GM23248 (cell line): ENCODE measurements at regions not wholly inside any gene's neighbourhood (a gene's known extent, or its start where the extent isn't known, plus 50 kb on each side); places are given as distances from the start of the nearest gene placed in this dataset.

Source experiments
- DNase-seq: peaks from one replicate; pipeline ENCODE4 v3.0.0-alpha.2; 2015
- H2AFZ ChIP-seq: fragments of 200-600 bp; sonication (generic); 2 replicates; pipeline ENCODE4 v1.6.1; 2016; ENCODE audit warnings: antibody characterized with exemption
- H3F3A ChIP-seq: fragments of 200-600 bp; sonication (generic); 2 replicates; pipeline ENCODE4 v1.6.1; 2016; ENCODE audit warnings: mild to moderate bottlenecking, antibody characterized with exemption, mixed run types; ENCODE audit not compliant: insufficient read depth
- H3K27ac ChIP-seq: fragments of 200-600 bp; sonication (generic); 2 replicates; pipeline ENCODE4 v1.5.1; 2016; ENCODE audit warnings: mild to moderate bottlenecking
- H3K27me3 ChIP-seq: fragments of 200-600 bp; sonication (generic); replicated peaks from 2 replicates; pipeline ENCODE4 v1.6.1; 2016; ENCODE audit warnings: mild to moderate bottlenecking; ENCODE audit not compliant: insufficient read depth
- H3K36me3 ChIP-seq: fragments of 200-600 bp; sonication (generic); 2 replicates; pipeline ENCODE4 v1.6.1; 2016; ENCODE audit warnings: low read depth, mild to moderate bottlenecking
- H3K4me1 ChIP-seq: fragments of 200-600 bp; sonication (generic); 2 replicates; pipeline ENCODE4 v1.6.1; 2016; ENCODE audit warnings: mild to moderate bottlenecking; ENCODE audit not compliant: insufficient read depth
- H3K4me2 ChIP-seq: fragments of 200-600 bp; sonication (generic); one replicate; pipeline ENCODE4 v1.6.1; 2016; ENCODE audit warnings: mild to moderate bottlenecking; ENCODE audit not compliant: unreplicated experiment
- H3K4me3 ChIP-seq: fragments of 200-600 bp; sonication (generic); 2 replicates; pipeline ENCODE4 v1.5.1; 2016; ENCODE audit warnings: mild to moderate bottlenecking
- H3K79me2 ChIP-seq: fragments of 200-600 bp; sonication (generic); 2 replicates; pipeline ENCODE4 v1.6.1; 2016; ENCODE audit warnings: mild to moderate bottlenecking; ENCODE audit not compliant: insufficient read depth
- H3K9ac ChIP-seq: fragments of 200-600 bp; sonication (generic); 2 replicates; pipeline ENCODE4 v1.6.1; 2016; ENCODE audit warnings: mild to moderate bottlenecking
- H3K9me2 ChIP-seq: fragments of 200-600 bp; sonication (generic); 2 replicates; pipeline ENCODE4 v1.6.1; 2016; ENCODE audit warnings: mixed run types, mild to moderate bottlenecking, moderate library complexity; ENCODE audit not compliant: insufficient read depth
- H3K9me3 ChIP-seq: fragments of 200-600 bp; sonication (generic); one replicate; pipeline ENCODE4 v1.6.1; 2017; ENCODE audit warnings: low read depth
- H4K20me1 ChIP-seq: fragments of 200-600 bp; sonication (generic); 2 replicates; pipeline ENCODE4 v1.6.0; 2016; ENCODE audit not compliant: insufficient read depth
- EZH2 ChIP-seq: fragments of 200-600 bp; sonication (generic); IDR thresholded peaks from 2 replicates; pipeline ENCODE4 v1.6.1; 2018; ENCODE audit warnings: antibody characterized with exemption, mild to moderate bottlenecking; ENCODE audit not compliant: insufficient read depth, poor library complexity, severe bottlenecking
- EZH2phosphoT487 ChIP-seq: fragments of 200-600 bp; sonication (generic); IDR thresholded peaks from 2 replicates; pipeline ENCODE4 v1.6.1; 2018; ENCODE audit warnings: antibody characterized with exemption, moderate library complexity, mild to moderate bottlenecking, low read depth; ENCODE audit not compliant: insufficient read depth
- WGBS, 2 experiments: methylation state at CpG; one replicate each; pipeline ENCODE4 v1.1.6; 2015 to 2017; ENCODE audit warnings: low lambda C conversion rate in 2 of 2, low coverage in 1 of 2; ENCODE audit errors: missing lambda C conversion rate in 2 of 2; 5-methylcytosine and 5-hydroxymethylcytosine counted together
- in situ Hi-C: fragments of 300-500 bp; cut with MboI; formaldehyde crosslinking; loops from 2 replicates; pipeline ENCODE4 v1.15.0; 2020

GRCh38 chr10:31590023-31590800 lies 271.2 kb downstream of the ZEB1 start:
- in situ Hi-C loops = no loop called here
- 67 to 70% methylated on average over 6 of the region's 6 CpGs for WGBS, 2 experiments
- Histone ChIP-seq H3F3A (no peaks in the 10 kb centered on the region), H3K9me2 (no peaks in the 10 kb centered on the region), H3K27ac (no peak overlapping the region), H3K4me1 (no peaks in the 10 kb centered on the region), H3K36me3 (no peaks in the 10 kb centered on the region), H3K79me2 (no peaks in the 10 kb centered on the region), H4K20me1 (no peaks in the 10 kb centered on the region), H2AFZ (no peak overlapping the region), H3K9me3 (no peaks in the 10 kb centered on the region), H3K27me3 (no peaks in the 10 kb centered on the region), H3K4me3 (no peak overlapping the region), H3K9ac (no peak overlapping the region), H3K4me2 (no peak overlapping the region)
- TF ChIP-seq EZH2 (no peak), EZH2phosphoT487 (no peak)
- no peak for DNase-seq

GRCh38 chr10:31587691-31588090 lies 268.7 kb downstream of the ZEB1 start:
- H3K9me2 ChIP-seq = no peaks in the 10 kb centered on the region
- 80% methylated on average over 9 of the region's 9 CpGs for WGBS, 2 experiments
- H3F3A ChIP-seq = no peaks in the 10 kb centered on the region
- TF ChIP-seq EZH2 = no peak
- TF ChIP-seq EZH2phosphoT487 = no peak
- no peaks in the 10 kb centered on the region for H3K36me3 ChIP-seq
- no peaks in the 10 kb centered on the region for H3K27me3 ChIP-seq
- H3K4me3 ChIP-seq = no peak overlapping the region
- H2AFZ ChIP-seq = no peak overlapping the region
- in situ Hi-C loops = no loop called here
- H4K20me1 ChIP-seq = no peaks in the 10 kb centered on the region
- H3K4me1 ChIP-seq = peaks cover 5% of the 10 kb centered on the region
- no peak overlapping the region for H3K4me2 ChIP-seq
- H3K9ac ChIP-seq = no peak overlapping the region
- no peaks in the 10 kb centered on the region for H3K79me2 ChIP-seq
- H3K27ac ChIP-seq = no peak overlapping the region
- no peak for DNase-seq
- H3K9me3 ChIP-seq = no peaks in the 10 kb centered on the region

GRCh38 chr10:31586723-31587638 lies 268.0 kb downstream of the ZEB1 start:
- no peak for DNase-seq
- no peaks in the 10 kb centered on the region for H4K20me1 ChIP-seq
- TF ChIP-seq EZH2 (no peak), EZH2phosphoT487 (no peak)
- no peaks in the 10 kb centered on the region for H3K9me2 ChIP-seq
- H3K27ac ChIP-seq = no peak overlapping the region
- no peaks in the 10 kb centered on the region for H3K27me3 ChIP-seq
- H3K4me1 ChIP-seq = peaks cover 8% of the 10 kb centered on the region
- 93 to 95% methylated on average over 22 of the region's 22 CpGs for WGBS, 2 experiments
- in situ Hi-C loops = no loop called here
- H3K4me2 ChIP-seq = no peak overlapping the region
- no peaks in the 10 kb centered on the region for H3K9me3 ChIP-seq
- H2AFZ ChIP-seq = no peak overlapping the region
- H3K4me3 ChIP-seq = no peak overlapping the region
- H3F3A ChIP-seq = no peaks in the 10 kb centered on the region
- no peak overlapping the region for H3K9ac ChIP-seq
- H3K36me3 ChIP-seq = no peaks in the 10 kb centered on the region
- no peaks in the 10 kb centered on the region for H3K79me2 ChIP-seq

GRCh38 chr10:31584876-31585275 lies 265.9 kb downstream of the ZEB1 start:
- Histone ChIP-seq H2AFZ (no peak overlapping the region), H3K4me1 (peaks cover 8% of the 10 kb centered on the region), H4K20me1 (no peaks in the 10 kb centered on the region), H3K79me2 (no peaks in the 10 kb centered on the region), H3K4me3 (no peak overlapping the region), H3F3A (no peaks in the 10 kb centered on the region), H3K9me2 (no peaks in the 10 kb centered on the region), H3K9me3 (no peaks in the 10 kb centered on the region), H3K4me2 (no peak overlapping the region), H3K27ac (no peak overlapping the region), H3K36me3 (no peaks in the 10 kb centered on the region), H3K9ac (no peak overlapping the region), H3K27me3 (no peaks in the 10 kb centered on the region)
- in situ Hi-C loops = no loop called here
- WGBS, 2 experiments = 93 to 95% methylated on average over 6 of the region's 6 CpGs
- no peak for DNase-seq
- no peak for TF ChIP-seq EZH2
- TF ChIP-seq EZH2phosphoT487 = no peak
